Nephron (organoid): ENCODE measurements at regions not wholly inside any gene's neighbourhood (a gene's known extent, or its start where the extent isn't known, plus 50 kb on each side); places are given as distances from the start of the nearest gene placed in this dataset.
A peak's percentile ranks its signal among the peaks of the same experiment; 100 is the strongest.

Source experiments
- H3K27ac Mint-ChIP-seq, 3 experiments: 2 replicates each; pipeline ENCODE4 v1.8.0; 2020; ENCODE audit warnings: mixed read lengths in 3 of 3, mild to moderate bottlenecking in 2 of 3, moderate library complexity in 1 of 3
- H3K27me3 Mint-ChIP-seq: 2 replicates; pipeline ENCODE4 v1.8.0; 2021; ENCODE audit warnings: low read depth, mild to moderate bottlenecking, moderate library complexity, mixed read lengths
- H3K36me3 Mint-ChIP-seq: 2 replicates; pipeline ENCODE4 v1.8.0; 2020; ENCODE audit warnings: low read depth, mixed read lengths
- H3K4me1 Mint-ChIP-seq: 2 replicates; pipeline ENCODE4 v1.8.0; 2020; ENCODE audit warnings: mixed read lengths
- H3K4me3 Mint-ChIP-seq, 3 experiments: 2 replicates each; pipeline ENCODE4 v1.8.0; 2020; ENCODE audit warnings: mild to moderate bottlenecking in 3 of 3, mixed read lengths in 3 of 3, moderate library complexity in 2 of 3
- H3K9me3 Mint-ChIP-seq: 2 replicates; pipeline ENCODE4 v1.8.0; 2020; ENCODE audit warnings: mixed read lengths
- TF ChIP-seq, protein P1 (sequence below), 3 experiments: fragments of 200-600 bp; sonication (generic); IDR thresholded peaks; one replicate each; pipeline ENCODE4 v1.5.0; 2021; ENCODE audit warnings: antibody characterized with exemption in 3 of 3; ENCODE audit not compliant: unreplicated experiment in 3 of 3

DNA sequence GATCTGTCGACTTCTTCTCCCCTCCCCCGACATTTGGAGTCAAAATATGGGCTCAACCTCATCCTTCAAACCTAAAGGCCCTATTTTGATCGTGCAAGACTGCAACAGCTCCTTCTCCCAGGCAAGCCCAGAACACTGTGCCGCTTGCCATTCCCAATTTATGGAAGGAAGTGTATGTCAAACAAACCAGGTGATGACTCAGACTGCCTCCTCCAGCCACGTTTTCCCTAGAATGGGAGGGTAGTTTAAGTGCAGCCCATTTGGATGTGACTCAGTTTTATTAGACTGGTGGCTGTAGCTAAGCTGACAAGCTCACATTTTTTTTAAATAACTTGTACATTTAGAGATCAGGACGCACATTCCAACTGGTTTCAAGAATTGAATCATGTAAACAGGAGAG is 570.4 kb upstream of the DIPK2B start:
- Mint-ChIP-seq H3K4me3 (peak overlapping the region; percentile 71 to 84 (median 74)), H3K4me1 (peaks cover 44% of the 10 kb centered on the region), H3K27ac (peak overlapping the region; percentile 90 to 96 (median 95)), H3K27me3 (no peaks in the 10 kb centered on the region), H3K36me3 (no peaks in the 10 kb centered on the region), H3K9me3 (no peaks in the 10 kb centered on the region)
- TF ChIP-seq, protein P1, sequence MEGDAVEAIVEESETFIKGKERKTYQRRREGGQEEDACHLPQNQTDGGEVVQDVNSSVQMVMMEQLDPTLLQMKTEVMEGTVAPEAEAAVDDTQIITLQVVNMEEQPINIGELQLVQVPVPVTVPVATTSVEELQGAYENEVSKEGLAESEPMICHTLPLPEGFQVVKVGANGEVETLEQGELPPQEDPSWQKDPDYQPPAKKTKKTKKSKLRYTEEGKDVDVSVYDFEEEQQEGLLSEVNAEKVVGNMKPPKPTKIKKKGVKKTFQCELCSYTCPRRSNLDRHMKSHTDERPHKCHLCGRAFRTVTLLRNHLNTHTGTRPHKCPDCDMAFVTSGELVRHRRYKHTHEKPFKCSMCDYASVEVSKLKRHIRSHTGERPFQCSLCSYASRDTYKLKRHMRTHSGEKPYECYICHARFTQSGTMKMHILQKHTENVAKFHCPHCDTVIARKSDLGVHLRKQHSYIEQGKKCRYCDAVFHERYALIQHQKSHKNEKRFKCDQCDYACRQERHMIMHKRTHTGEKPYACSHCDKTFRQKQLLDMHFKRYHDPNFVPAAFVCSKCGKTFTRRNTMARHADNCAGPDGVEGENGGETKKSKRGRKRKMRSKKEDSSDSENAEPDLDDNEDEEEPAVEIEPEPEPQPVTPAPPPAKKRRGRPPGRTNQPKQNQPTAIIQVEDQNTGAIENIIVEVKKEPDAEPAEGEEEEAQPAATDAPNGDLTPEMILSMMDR (IDR thresholded peaks at IDR 0.05; ENCODE audit: unreplicated experiment in 3 of 3) = no peak

DNA sequence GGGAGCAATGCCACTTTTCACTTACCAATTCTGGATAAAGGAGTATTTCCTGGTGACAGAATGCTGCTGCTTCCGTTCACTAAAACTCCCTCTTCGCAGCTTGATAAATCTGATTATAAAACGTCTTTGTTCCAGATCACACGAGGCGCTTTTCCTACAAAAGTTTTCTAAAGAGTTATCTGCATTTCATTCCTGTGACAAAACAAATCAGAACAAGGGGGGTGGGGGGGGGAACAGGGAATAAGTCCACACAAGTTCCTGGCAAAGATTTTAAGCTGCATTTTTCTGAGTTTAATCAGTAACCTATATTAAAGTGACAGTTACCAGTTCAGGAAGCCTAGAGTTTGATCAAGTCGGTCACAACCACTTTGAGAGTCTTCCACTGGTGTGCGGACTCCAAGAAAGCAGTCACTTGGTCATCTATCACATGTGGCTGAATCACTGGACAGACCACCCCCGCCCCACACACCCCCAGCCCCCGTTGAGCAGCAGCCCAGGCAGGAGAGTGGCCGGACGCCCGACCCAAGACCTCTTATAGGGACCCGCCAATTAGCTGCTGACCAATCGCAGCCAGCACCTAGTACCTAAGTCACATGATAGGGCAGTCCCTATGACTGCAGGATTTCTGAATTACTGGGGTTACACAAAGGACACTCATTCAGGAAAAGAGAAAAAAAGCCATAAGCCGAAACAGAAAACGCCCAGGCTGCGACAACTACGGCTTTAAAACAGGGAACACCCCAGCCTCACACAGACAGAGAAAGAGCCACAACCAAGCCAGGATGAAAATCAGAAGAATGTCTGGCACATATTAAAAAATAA is 569.3 kb upstream of the DIPK2B start:
- H3K27ac Mint-ChIP-seq = peak overlapping the region; percentile 90 to 96 (median 95)
- no peaks in the 10 kb centered on the region for H3K9me3 Mint-ChIP-seq
- H3K36me3 Mint-ChIP-seq = no peaks in the 10 kb centered on the region
- TF ChIP-seq, protein P1 (IDR thresholded peaks at IDR 0.05; ENCODE audit: unreplicated experiment in 3 of 3) = no peak
- no peaks in the 10 kb centered on the region for H3K27me3 Mint-ChIP-seq
- H3K4me3 Mint-ChIP-seq = peak overlapping the region; percentile 79 to 84 (median 79)
- peaks cover 40% of the 10 kb centered on the region for H3K4me1 Mint-ChIP-seq

DNA sequence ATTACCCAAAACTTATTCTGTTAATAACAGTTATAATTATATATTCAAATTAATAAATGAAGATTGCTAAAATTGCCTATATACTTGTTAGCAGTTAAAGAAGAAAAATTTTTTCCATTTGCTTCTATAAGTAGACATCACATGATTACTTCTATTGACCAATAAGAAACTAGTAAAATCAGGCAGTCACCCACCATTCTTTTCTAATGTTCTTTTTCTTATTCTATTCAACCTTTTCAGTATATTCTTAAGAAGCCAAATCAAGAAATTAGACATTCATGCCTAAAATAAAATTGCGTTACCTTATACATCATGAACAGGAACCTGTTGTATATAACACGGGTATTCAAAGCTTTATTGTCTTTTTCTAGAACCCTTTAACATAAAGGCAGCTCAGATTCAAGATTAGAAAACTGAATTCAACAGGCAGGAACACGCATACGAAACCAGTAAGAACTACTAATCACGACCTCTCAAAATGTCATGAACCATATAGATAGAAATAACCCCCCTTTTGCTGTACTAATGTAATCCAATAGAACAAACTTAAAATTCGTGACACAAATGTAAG is 568.1 kb upstream of the DIPK2B start:
- peak overlapping the region; percentile 90 to 96 (median 95) for H3K27ac Mint-ChIP-seq
- H3K4me3 Mint-ChIP-seq = peak overlapping the region; percentile 79 to 84 (median 79)
- H3K27me3 Mint-ChIP-seq = no peaks in the 10 kb centered on the region
- TF ChIP-seq, protein P1 (IDR thresholded peaks at IDR 0.05; ENCODE audit: unreplicated experiment in 3 of 3) = no peak
- H3K4me1 Mint-ChIP-seq = peaks cover 37% of the 10 kb centered on the region
- H3K9me3 Mint-ChIP-seq = no peaks in the 10 kb centered on the region
- no peaks in the 10 kb centered on the region for H3K36me3 Mint-ChIP-seq

DNA sequence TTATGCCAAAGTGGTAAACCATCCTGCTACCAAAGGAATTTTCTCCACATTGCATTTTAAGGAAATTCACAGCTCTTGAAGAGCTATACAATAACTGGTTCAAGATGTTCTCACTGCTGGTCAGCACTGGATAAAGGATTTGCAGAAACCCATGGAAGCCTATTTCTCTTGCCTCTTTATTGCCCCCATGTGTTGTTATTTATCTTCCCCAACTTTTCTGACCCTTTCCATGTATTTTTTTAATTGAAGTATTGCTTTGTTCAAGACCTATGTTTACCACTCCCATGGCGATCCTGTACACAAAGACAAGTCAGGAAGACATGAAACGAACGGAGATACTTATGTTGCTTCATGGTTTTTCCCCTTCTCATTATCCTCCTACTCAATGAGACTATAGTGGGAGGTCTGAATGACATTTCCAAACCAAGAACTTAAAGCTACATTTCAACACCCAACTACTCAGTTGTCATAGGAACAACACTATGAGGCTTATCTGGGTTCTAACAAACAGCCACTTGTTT is 566.4 kb upstream of the DIPK2B start:
- Mint-ChIP-seq H3K27ac (peak overlapping the region; percentile 30 to 90 (median 40)), H3K4me3 (peak overlapping the region; percentile 68 to 84 (median 72)), H3K36me3 (peaks cover 1% of the 10 kb centered on the region), H3K27me3 (no peaks in the 10 kb centered on the region), H3K4me1 (peaks cover 37% of the 10 kb centered on the region), H3K9me3 (no peaks in the 10 kb centered on the region)
- TF ChIP-seq, protein P1 (IDR thresholded peaks at IDR 0.05; ENCODE audit: unreplicated experiment in 3 of 3) = no peak

GRCh38 chrX:45765767-45766166 is 565.1 kb upstream of the DIPK2B start:
- no peaks in the 10 kb centered on the region for H3K9me3 Mint-ChIP-seq
- H3K27me3 Mint-ChIP-seq = no peaks in the 10 kb centered on the region
- no peak overlapping the region for H3K4me3 Mint-ChIP-seq
- peaks cover 28% of the 10 kb centered on the region for H3K4me1 Mint-ChIP-seq
- TF ChIP-seq, protein P1 (IDR thresholded peaks at IDR 0.05; ENCODE audit: unreplicated experiment in 3 of 3) = no peak
- H3K36me3 Mint-ChIP-seq = peaks cover 7% of the 10 kb centered on the region
- H3K27ac Mint-ChIP-seq = no peak overlapping the region
